Uterus (tissue), 3 donors: ENCODE measurements at regions not wholly inside any gene's neighbourhood (a gene's known extent, or its start where the extent isn't known, plus 50 kb on each side); places are given as distances from the start of the nearest gene placed in this dataset.

Experiments
- DNase-seq, 2 donors: peaks; one replicate each; pipeline ENCODE4 v3.0.0-alpha.2; 2019 to 2020
- H3K27ac ChIP-seq, 2 donors: fragments of 200-600 bp; sonication (generic); 1 replicate in 1 of 2; 2 replicates in 1 of 2; pipeline ENCODE4 v1.5.1; 2016 to 2018
- H3K27me3 ChIP-seq, 2 donors: fragments of 200-600 bp; sonication (generic); one replicate each; pipeline ENCODE4 v1.5.1; 2018 to 2019; ENCODE audit warnings: control low read depth in 1 of 2
- H3K36me3 ChIP-seq, 2 donors: fragments of 200-600 bp; sonication (generic); one replicate each; pipeline ENCODE4 v1.5.1; 2019; ENCODE audit warnings: control low read depth in 1 of 2
- H3K4me1 ChIP-seq, 2 donors: fragments of 200-600 bp; sonication (generic); one replicate each; pipeline ENCODE4 v1.5.1; 2018 to 2019; ENCODE audit warnings: control low read depth in 1 of 2
- H3K4me3 ChIP-seq, 2 donors: fragments of 200-600 bp; sonication (generic); 1 replicate in 1 of 2; 2 replicates in 1 of 2; pipeline ENCODE4 v1.5.1; 2018 to 2019; ENCODE audit warnings: mild to moderate bottlenecking in 1 of 2
- H3K9me3 ChIP-seq, 2 donors: fragments of 200-600 bp; sonication (generic); one replicate each; pipeline ENCODE4 v1.5.1; 2019; ENCODE audit warnings: control low read depth in 1 of 2
- CTCF ChIP-seq, 4 experiments: fragments of 200-600 bp in 2 of 4; fragments of 450-650 bp in 2 of 4; sonication (generic) in 2 of 4; IDR thresholded peaks; one replicate each; pipeline ENCODE4 v1.5.1; 2016 to 2019; ENCODE audit warnings: antibody characterized with exemption in 4 of 4, mild to moderate bottlenecking in 2 of 4, moderate library complexity in 1 of 4
- POLR2A ChIP-seq, 2 donors: fragments of 450-650 bp; IDR thresholded peaks; one replicate each; pipeline ENCODE4 v1.6.1; 2016; ENCODE audit warnings: antibody characterized with exemption in 2 of 2, mild to moderate bottlenecking in 1 of 2, moderate library complexity in 1 of 2
- intact Hi-C: fragments of 100-400 bp; cut with DNase I; formaldehyde crosslinking; loops from one replicate; pipeline ENCODE4 v1.15.1; 2023; ENCODE audit warnings: low total_unique reads
- donor health status: DM: yes; HTN: yes; CAD: no.

DNA sequence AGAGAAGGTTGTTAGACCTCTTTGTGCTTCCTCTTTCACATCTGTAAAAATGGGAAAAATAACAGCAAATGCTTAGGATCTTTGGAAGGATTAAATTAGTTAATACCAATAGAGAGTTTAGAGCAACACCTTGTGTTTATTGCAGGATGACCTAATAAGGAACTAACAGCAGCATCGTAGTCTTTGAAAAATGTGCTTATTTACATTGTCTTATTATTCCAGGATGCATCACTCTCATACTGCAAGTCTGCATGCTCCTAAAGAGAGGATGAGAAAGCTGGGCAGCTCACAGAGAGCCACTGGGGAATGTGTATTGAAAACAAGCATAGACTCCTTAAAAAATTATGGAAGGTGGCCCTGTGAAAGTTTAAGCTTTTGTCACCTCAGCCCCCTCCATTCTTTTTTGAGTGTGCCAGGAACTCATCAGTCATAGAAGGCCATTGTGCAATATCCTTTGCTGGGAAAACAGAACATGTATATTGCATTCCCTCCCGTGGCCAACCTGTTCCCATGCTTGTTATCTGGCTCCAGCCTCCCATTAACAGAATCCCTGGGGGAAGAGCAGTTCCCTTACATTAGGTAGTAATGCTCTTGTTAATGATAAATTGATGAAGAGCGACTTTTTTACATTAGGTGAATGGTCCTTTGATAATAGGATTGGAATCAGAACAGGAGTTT is 180.7 kb downstream of the ZNF326 start:
- Histone ChIP-seq H3K4me3 (no peak overlapping the region), H3K27ac (no peak overlapping the region), H3K27me3 (no peaks in the 10 kb centered on the region), H3K4me1 (no peaks in the 10 kb centered on the region), H3K9me3 (no peaks in the 10 kb centered on the region), H3K36me3 (no peaks in the 10 kb centered on the region)
- intact Hi-C loops, result no loop called here
- no peak for DNase-seq
- TF ChIP-seq CTCF (IDR thresholded peaks at IDR 0.05), result no peak
- TF ChIP-seq POLR2A (IDR thresholded peaks at IDR 0.05), result no peak

DNA sequence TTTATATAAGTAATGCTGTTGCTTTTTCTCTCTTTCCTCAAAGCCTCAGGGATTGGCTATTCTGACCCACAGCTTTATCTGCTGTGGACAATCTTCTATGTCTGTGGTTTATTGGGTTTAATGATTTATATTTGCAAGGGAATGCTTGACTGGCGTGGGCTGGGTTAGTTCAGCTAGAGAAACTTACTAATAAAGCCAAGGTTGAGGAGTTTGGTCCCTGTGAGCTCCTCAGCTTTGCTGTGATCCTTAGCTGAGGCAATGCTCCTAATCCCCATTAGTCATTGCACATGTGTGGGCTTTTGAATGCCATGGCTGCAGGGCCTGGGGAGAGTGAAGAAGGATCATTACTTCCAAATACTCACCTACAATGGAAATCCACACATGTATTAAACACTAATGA is 179.3 kb downstream of the ZNF326 start:
- Histone ChIP-seq H3K4me1 (no peaks in the 10 kb centered on the region), H3K27ac (no peak overlapping the region), H3K36me3 (no peaks in the 10 kb centered on the region), H3K9me3 (no peaks in the 10 kb centered on the region), H3K4me3 (no peak overlapping the region), H3K27me3 (no peaks in the 10 kb centered on the region)
- TF ChIP-seq POLR2A (IDR thresholded peaks at IDR 0.05), result no peak
- no peak for DNase-seq
- intact Hi-C loops, result no loop called here

DNA sequence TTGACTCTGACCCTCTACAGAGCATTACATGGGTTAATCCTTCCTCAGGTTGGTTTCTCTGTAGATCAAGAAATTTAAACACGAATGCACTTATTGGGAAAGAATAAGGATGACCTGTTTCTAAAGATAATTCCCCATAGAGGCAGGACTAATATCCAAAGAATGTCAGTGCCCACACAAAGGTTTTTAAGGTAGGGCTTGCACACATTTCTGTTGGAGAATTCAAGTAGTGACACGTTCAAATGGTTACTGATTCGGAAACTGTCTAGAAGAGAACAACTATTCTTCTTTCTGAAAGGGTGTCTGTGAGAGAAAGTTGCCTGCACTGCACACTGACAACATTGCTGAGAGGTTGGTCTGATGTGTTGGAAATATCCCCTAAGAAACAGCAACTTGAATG is 167.3 kb downstream of the ZNF326 start:
- H3K4me1 ChIP-seq, result no peaks in the 10 kb centered on the region
- TF ChIP-seq POLR2A (IDR thresholded peaks at IDR 0.05), result no peak
- no peak for TF ChIP-seq CTCF (IDR thresholded peaks at IDR 0.05)
- intact Hi-C loops, result no loop called here
- H3K27ac ChIP-seq, result no peak overlapping the region
- no peaks in the 10 kb centered on the region for H3K9me3 ChIP-seq
- no peak for DNase-seq
- H3K27me3 ChIP-seq, result no peaks in the 10 kb centered on the region
- no peak overlapping the region for H3K4me3 ChIP-seq
- no peaks in the 10 kb centered on the region for H3K36me3 ChIP-seq

DNA sequence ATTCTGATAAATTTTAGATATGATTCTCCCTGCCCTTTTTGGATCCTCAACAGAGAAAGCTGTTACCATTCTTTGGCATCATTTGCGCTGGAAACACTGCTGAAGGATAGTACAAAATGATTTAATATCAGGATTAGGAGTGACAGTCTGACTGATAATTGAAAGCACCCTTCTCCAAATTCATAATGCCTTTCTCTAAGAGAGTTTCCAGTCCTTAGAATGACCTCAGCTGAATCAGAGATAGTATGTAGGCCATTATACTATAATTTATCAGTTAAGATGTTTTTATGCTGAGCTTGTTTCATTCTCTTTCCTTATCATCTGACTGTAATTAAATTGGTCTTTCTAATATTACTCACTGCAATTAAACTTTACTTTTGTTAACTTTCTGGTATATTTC is 166.7 kb downstream of the ZNF326 start:
- no peak for DNase-seq
- no peaks in the 10 kb centered on the region for H3K4me1 ChIP-seq
- no peak for TF ChIP-seq CTCF (IDR thresholded peaks at IDR 0.05)
- no peak for TF ChIP-seq POLR2A (IDR thresholded peaks at IDR 0.05)
- H3K9me3 ChIP-seq, result no peaks in the 10 kb centered on the region
- H3K4me3 ChIP-seq, result no peak overlapping the region
- intact Hi-C loops, result no loop called here
- H3K36me3 ChIP-seq, result no peaks in the 10 kb centered on the region
- no peak overlapping the region for H3K27ac ChIP-seq
- no peaks in the 10 kb centered on the region for H3K27me3 ChIP-seq

GRCh38 chr1:90155721-90156487 is 161.0 kb downstream of the ZNF326 start:
- no peaks in the 10 kb centered on the region for H3K9me3 ChIP-seq
- no peaks in the 10 kb centered on the region for H3K27me3 ChIP-seq
- H3K27ac ChIP-seq, result no peak overlapping the region
- intact Hi-C loops, result no loop called here
- no peaks in the 10 kb centered on the region for H3K4me1 ChIP-seq
- TF ChIP-seq CTCF (IDR thresholded peaks at IDR 0.05) (no peak), POLR2A (IDR thresholded peaks at IDR 0.05) (no peak)
- DNase-seq, result no peak
- no peak overlapping the region for H3K4me3 ChIP-seq
- no peaks in the 10 kb centered on the region for H3K36me3 ChIP-seq
